ENCODE measurements at regions not wholly inside any gene's neighbourhood (a gene's known extent, or its start where the extent isn't known, plus 50 kb on each side); places are given as distances from the start of the nearest gene placed in this dataset.

GRCh38 chr7:124655990-124656389, 109.6 kb downstream of the GPR37 start:
- Histone ChIP-seq H3K27ac (no peak overlapping the region), H3K9me3 (no peaks in the 10 kb centered on the region), H3K4me3 (no peak overlapping the region), H3K4me1 (no peaks in the 10 kb centered on the region), H3K27me3 (no peaks in the 10 kb centered on the region), H3K36me3 (no peaks in the 10 kb centered on the region)
- TF ChIP-seq POLR2AphosphoS5 (IDR thresholded peaks at IDR 0.05; ENCODE audit: insufficient read depth in 1 of 2, low read depth in 1 of 2) = no peak
- TF ChIP-seq POLR2A (IDR thresholded peaks at IDR 0.05) = no peak
- no peak for TF ChIP-seq CTCF (IDR thresholded peaks at IDR 0.05)
- intact Hi-C loops (cut with DNase I) = no loop called here
- DNase-seq (ENCODE audit: extremely low spot score in 2 of 2) = no peak

GRCh38 chr7:124652237-124652636, 113.4 kb downstream of the GPR37 start:
- no peak for TF ChIP-seq POLR2AphosphoS5 (IDR thresholded peaks at IDR 0.05; ENCODE audit: insufficient read depth in 1 of 2, low read depth in 1 of 2)
- TF ChIP-seq POLR2A (IDR thresholded peaks at IDR 0.05) = no peak
- TF ChIP-seq CTCF (IDR thresholded peaks at IDR 0.05) = no peak
- no peak for DNase-seq (ENCODE audit: extremely low spot score in 2 of 2)
- no peaks in the 10 kb centered on the region for H3K4me1 ChIP-seq
- no peaks in the 10 kb centered on the region for H3K27me3 ChIP-seq
- H3K27ac ChIP-seq = no peak overlapping the region
- no peaks in the 10 kb centered on the region for H3K9me3 ChIP-seq
- no peak overlapping the region for H3K4me3 ChIP-seq
- H3K36me3 ChIP-seq = no peaks in the 10 kb centered on the region
- intact Hi-C loops (cut with DNase I) = no loop called here

- DNase-seq (ENCODE audit: extremely low spot score in 2 of 2) = no peak
- Histone ChIP-seq H3K27ac (no peak overlapping the region), H3K9me3 (no peaks in the 10 kb centered on the region), H3K4me1 (no peaks in the 10 kb centered on the region), H3K27me3 (no peaks in the 10 kb centered on the region), H3K36me3 (no peaks in the 10 kb centered on the region), H3K4me3 (no peak overlapping the region)
- intact Hi-C loops (cut with DNase I) = no loop called here
- TF ChIP-seq CTCF (IDR thresholded peaks at IDR 0.05) = no peak
- TF ChIP-seq POLR2A (IDR thresholded peaks at IDR 0.05) = no peak
- TF ChIP-seq POLR2AphosphoS5 (IDR thresholded peaks at IDR 0.05; ENCODE audit: insufficient read depth in 1 of 2, low read depth in 1 of 2) = no peak
These were observed 114.5 kb downstream of the GPR37 start for GRCh38 chr7:124651136-124651535.

- no peaks in the 10 kb centered on the region for H3K9me3 ChIP-seq
- intact Hi-C loops (cut with DNase I) = no loop called here
- TF ChIP-seq POLR2AphosphoS5 (IDR thresholded peaks at IDR 0.05; ENCODE audit: insufficient read depth in 1 of 2, low read depth in 1 of 2) (no peak), CTCF (IDR thresholded peaks at IDR 0.05) (no peak), POLR2A (IDR thresholded peaks at IDR 0.05) (no peak)
These were observed 116.1 kb downstream of the GPR37 start for GRCh38 chr7:124649397-124650014.

GRCh38 chr7:124647630-124648306, 117.8 kb downstream of the GPR37 start:
- no peak for DNase-seq (ENCODE audit: extremely low spot score in 2 of 2)
- no peak overlapping the region for H3K27ac ChIP-seq
- no peak overlapping the region for H3K4me3 ChIP-seq
- intact Hi-C loops (cut with DNase I) = no loop called here
- H3K27me3 ChIP-seq = no peaks in the 10 kb centered on the region
- H3K9me3 ChIP-seq = no peaks in the 10 kb centered on the region
- TF ChIP-seq POLR2AphosphoS5 (IDR thresholded peaks at IDR 0.05; ENCODE audit: insufficient read depth in 1 of 2, low read depth in 1 of 2) (no peak), POLR2A (IDR thresholded peaks at IDR 0.05) (no peak), CTCF (IDR thresholded peaks at IDR 0.05) (no peak)
- H3K36me3 ChIP-seq = no peaks in the 10 kb centered on the region
- H3K4me1 ChIP-seq = no peaks in the 10 kb centered on the region

More at GRCh38 chr7:124649397-124650014, 116.1 kb downstream of the GPR37 start:
- Histone ChIP-seq H3K4me1 (no peaks in the 10 kb centered on the region), H3K27ac (no peak overlapping the region), H3K36me3 (no peaks in the 10 kb centered on the region), H3K27me3 (no peaks in the 10 kb centered on the region), H3K4me3 (no peak overlapping the region)
- no peak for DNase-seq (ENCODE audit: extremely low spot score in 2 of 2)

Measured in vagina (tissue), 2 donors.